ENCODE measurements at regions not wholly inside any gene's neighbourhood (a gene's known extent, or its start where the extent isn't known, plus 50 kb on each side); places are given as distances from the start of the nearest gene placed in this dataset.

- Histone ChIP-seq H4K20me1 (ENCODE audit: insufficient read depth, low read length) (no peaks in the 10 kb centered on the region), H3K27ac (ENCODE audit: low read depth, low read length, poor library complexity, severe bottlenecking) (no peak overlapping the region), H3K27me3 (ENCODE audit: insufficient read depth, low read length) (no peaks in the 10 kb centered on the region), H3K79me2 (ENCODE audit: insufficient read depth, low read length) (no peaks in the 10 kb centered on the region), H2AFZ (ENCODE audit: low read length) (no peak overlapping the region), H3K4me1 (ENCODE audit: insufficient read depth, low read length, severe bottlenecking) (no peaks in the 10 kb centered on the region), H3F3A (ENCODE audit: insufficient read depth, low read length) (no peaks in the 10 kb centered on the region), H3K36me3 (ENCODE audit: insufficient read depth, low read length) (no peaks in the 10 kb centered on the region), H3K9ac (ENCODE audit: low read length) (no peak overlapping the region), H3K4me2 (ENCODE audit: low read length) (no peak overlapping the region), H3K9me3 (ENCODE audit: low read length) (no peaks in the 10 kb centered on the region), H3K4me3 (ENCODE audit: low read depth, low read length, poor library complexity, severe bottlenecking) (no peak overlapping the region), H3K9me2 (ENCODE audit: low read depth, low read length) (no peaks in the 10 kb centered on the region)
- TF ChIP-seq, protein P1, sequence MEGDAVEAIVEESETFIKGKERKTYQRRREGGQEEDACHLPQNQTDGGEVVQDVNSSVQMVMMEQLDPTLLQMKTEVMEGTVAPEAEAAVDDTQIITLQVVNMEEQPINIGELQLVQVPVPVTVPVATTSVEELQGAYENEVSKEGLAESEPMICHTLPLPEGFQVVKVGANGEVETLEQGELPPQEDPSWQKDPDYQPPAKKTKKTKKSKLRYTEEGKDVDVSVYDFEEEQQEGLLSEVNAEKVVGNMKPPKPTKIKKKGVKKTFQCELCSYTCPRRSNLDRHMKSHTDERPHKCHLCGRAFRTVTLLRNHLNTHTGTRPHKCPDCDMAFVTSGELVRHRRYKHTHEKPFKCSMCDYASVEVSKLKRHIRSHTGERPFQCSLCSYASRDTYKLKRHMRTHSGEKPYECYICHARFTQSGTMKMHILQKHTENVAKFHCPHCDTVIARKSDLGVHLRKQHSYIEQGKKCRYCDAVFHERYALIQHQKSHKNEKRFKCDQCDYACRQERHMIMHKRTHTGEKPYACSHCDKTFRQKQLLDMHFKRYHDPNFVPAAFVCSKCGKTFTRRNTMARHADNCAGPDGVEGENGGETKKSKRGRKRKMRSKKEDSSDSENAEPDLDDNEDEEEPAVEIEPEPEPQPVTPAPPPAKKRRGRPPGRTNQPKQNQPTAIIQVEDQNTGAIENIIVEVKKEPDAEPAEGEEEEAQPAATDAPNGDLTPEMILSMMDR (IDR thresholded peaks at IDR 0.05; ENCODE audit: low read length) = no peak
- no peak for TF ChIP-seq EZH2 (IDR thresholded peaks at IDR 0.05; ENCODE audit: borderline replicate concordance, low read length)
Measured at GRCh38 chr5:131084436-131084835, 80.6 kb downstream of the HINT1 start.

DNA sequence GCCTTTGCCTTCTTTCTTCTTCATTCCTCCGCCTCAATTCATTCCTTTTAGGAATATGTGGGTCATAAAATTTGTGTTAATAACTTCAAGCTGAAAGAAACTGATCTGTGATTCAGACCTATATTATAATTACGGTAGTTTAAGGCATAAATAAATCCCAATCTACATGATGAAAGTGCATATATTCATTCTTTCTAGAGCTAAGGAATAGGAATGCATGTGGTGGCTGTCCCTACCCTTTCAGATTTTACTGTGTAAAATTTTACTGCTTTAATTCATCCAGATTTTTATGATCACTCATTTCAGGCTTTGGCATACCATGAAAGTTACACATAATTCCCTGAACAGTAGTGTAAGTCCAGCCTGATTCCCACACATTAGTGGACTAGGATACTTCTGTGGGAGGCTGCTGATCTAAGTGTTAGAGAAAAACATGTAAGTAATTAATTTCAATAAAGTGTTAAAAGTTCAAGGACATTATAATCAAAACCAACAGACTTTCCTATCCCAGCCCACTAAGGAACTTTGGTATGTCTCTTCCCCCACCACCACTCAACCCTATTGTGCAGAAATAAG is 83.1 kb downstream of the HINT1 start:
- H3K27ac ChIP-seq (ENCODE audit: low read depth, low read length, poor library complexity, severe bottlenecking) = no peak overlapping the region
- H3K9me3 ChIP-seq (ENCODE audit: low read length) = no peaks in the 10 kb centered on the region
- H3K9ac ChIP-seq (ENCODE audit: low read length) = no peak overlapping the region
- H3K36me3 ChIP-seq (ENCODE audit: insufficient read depth, low read length) = no peaks in the 10 kb centered on the region
- no peak overlapping the region for H2AFZ ChIP-seq (ENCODE audit: low read length)
- no peak overlapping the region for H3K4me3 ChIP-seq (ENCODE audit: low read depth, low read length, poor library complexity, severe bottlenecking)
- H3K4me1 ChIP-seq (ENCODE audit: insufficient read depth, low read length, severe bottlenecking) = no peaks in the 10 kb centered on the region
- TF ChIP-seq, protein P1 (IDR thresholded peaks at IDR 0.05; ENCODE audit: low read length) = no peak
- TF ChIP-seq EZH2 (IDR thresholded peaks at IDR 0.05; ENCODE audit: borderline replicate concordance, low read length) = no peak
- H3F3A ChIP-seq (ENCODE audit: insufficient read depth, low read length) = no peaks in the 10 kb centered on the region
- no peaks in the 10 kb centered on the region for H3K9me2 ChIP-seq (ENCODE audit: low read depth, low read length)
- H3K4me2 ChIP-seq (ENCODE audit: low read length) = no peak overlapping the region
- no peaks in the 10 kb centered on the region for H4K20me1 ChIP-seq (ENCODE audit: insufficient read depth, low read length)
- H3K79me2 ChIP-seq (ENCODE audit: insufficient read depth, low read length) = no peaks in the 10 kb centered on the region
- no peaks in the 10 kb centered on the region for H3K27me3 ChIP-seq (ENCODE audit: insufficient read depth, low read length)

DNA sequence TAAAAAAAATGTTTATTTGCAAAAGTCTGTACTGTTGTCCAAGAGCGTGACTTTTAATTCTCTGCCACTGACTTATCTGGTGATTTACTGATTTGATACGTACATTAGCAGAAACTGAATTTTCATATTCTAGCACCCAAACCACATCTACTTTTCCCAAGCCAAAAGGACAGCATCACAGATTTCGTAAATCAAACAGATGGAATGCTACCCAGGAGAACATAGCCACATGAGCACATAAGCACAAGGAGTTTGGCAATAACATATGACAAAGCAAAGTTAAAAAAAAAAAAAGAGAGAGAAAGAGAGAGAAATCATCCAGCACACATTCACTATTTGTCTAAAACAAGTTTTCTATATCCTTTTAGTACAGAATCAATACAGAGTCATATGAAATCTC is 83.7 kb downstream of the HINT1 start:
- no peak overlapping the region for H3K9ac ChIP-seq (ENCODE audit: low read length)
- H2AFZ ChIP-seq (ENCODE audit: low read length) = no peak overlapping the region
- no peaks in the 10 kb centered on the region for H3K4me1 ChIP-seq (ENCODE audit: insufficient read depth, low read length, severe bottlenecking)
- no peaks in the 10 kb centered on the region for H3K36me3 ChIP-seq (ENCODE audit: insufficient read depth, low read length)
- H3F3A ChIP-seq (ENCODE audit: insufficient read depth, low read length) = no peaks in the 10 kb centered on the region
- no peaks in the 10 kb centered on the region for H3K79me2 ChIP-seq (ENCODE audit: insufficient read depth, low read length)
- no peak overlapping the region for H3K4me3 ChIP-seq (ENCODE audit: low read depth, low read length, poor library complexity, severe bottlenecking)
- H3K27ac ChIP-seq (ENCODE audit: low read depth, low read length, poor library complexity, severe bottlenecking) = no peak overlapping the region
- no peak for TF ChIP-seq EZH2 (IDR thresholded peaks at IDR 0.05; ENCODE audit: borderline replicate concordance, low read length)
- no peak overlapping the region for H3K4me2 ChIP-seq (ENCODE audit: low read length)
- no peaks in the 10 kb centered on the region for H3K27me3 ChIP-seq (ENCODE audit: insufficient read depth, low read length)
- H4K20me1 ChIP-seq (ENCODE audit: insufficient read depth, low read length) = no peaks in the 10 kb centered on the region
- H3K9me2 ChIP-seq (ENCODE audit: low read depth, low read length) = no peaks in the 10 kb centered on the region
- no peaks in the 10 kb centered on the region for H3K9me3 ChIP-seq (ENCODE audit: low read length)

DNA sequence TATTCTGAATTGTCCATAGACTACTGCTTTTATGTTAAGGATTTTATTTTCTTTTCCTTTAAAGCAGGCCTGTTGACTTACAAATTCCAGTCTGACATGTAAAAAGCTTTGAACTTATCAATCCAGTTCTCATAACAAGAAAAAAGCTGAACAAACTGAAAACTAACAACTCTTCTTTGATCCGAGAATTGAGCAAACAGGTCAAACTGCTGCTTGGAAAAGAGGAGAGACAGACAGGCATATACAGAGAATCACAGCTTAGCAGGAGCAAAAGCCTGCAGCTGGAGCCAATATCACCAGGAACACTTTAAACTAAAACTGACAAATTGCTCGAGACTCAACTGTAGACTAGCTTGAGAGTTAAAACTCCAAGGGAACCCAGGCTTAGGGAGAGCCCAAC is 85.8 kb downstream of the HINT1 start:
- no peaks in the 10 kb centered on the region for H3K79me2 ChIP-seq (ENCODE audit: insufficient read depth, low read length)
- no peak overlapping the region for H2AFZ ChIP-seq (ENCODE audit: low read length)
- H3K27me3 ChIP-seq (ENCODE audit: insufficient read depth, low read length) = no peaks in the 10 kb centered on the region
- H3K9me3 ChIP-seq (ENCODE audit: low read length) = no peaks in the 10 kb centered on the region
- H3K27ac ChIP-seq (ENCODE audit: low read depth, low read length, poor library complexity, severe bottlenecking) = no peak overlapping the region
- H3F3A ChIP-seq (ENCODE audit: insufficient read depth, low read length) = no peaks in the 10 kb centered on the region
- no peaks in the 10 kb centered on the region for H3K36me3 ChIP-seq (ENCODE audit: insufficient read depth, low read length)
- no peak overlapping the region for H3K4me2 ChIP-seq (ENCODE audit: low read length)
- H3K4me3 ChIP-seq (ENCODE audit: low read depth, low read length, poor library complexity, severe bottlenecking) = no peak overlapping the region
- H4K20me1 ChIP-seq (ENCODE audit: insufficient read depth, low read length) = no peaks in the 10 kb centered on the region
- no peaks in the 10 kb centered on the region for H3K4me1 ChIP-seq (ENCODE audit: insufficient read depth, low read length, severe bottlenecking)
- H3K9ac ChIP-seq (ENCODE audit: low read length) = no peak overlapping the region
- no peaks in the 10 kb centered on the region for H3K9me2 ChIP-seq (ENCODE audit: low read depth, low read length)
- TF ChIP-seq EZH2 (IDR thresholded peaks at IDR 0.05; ENCODE audit: borderline replicate concordance, low read length) = no peak
- TF ChIP-seq, protein P1 (IDR thresholded peaks at IDR 0.05; ENCODE audit: low read length) = no peak
